ENCODE measurements at regions not wholly inside any gene's neighbourhood (a gene's known extent, or its start where the extent isn't known, plus 50 kb on each side); places are given as distances from the start of the nearest gene placed in this dataset.

- DNase-seq: no peak
These were observed 477.8 kb upstream of the DCC start for GRCh38 chr18:51862051-51862715.

DNA sequence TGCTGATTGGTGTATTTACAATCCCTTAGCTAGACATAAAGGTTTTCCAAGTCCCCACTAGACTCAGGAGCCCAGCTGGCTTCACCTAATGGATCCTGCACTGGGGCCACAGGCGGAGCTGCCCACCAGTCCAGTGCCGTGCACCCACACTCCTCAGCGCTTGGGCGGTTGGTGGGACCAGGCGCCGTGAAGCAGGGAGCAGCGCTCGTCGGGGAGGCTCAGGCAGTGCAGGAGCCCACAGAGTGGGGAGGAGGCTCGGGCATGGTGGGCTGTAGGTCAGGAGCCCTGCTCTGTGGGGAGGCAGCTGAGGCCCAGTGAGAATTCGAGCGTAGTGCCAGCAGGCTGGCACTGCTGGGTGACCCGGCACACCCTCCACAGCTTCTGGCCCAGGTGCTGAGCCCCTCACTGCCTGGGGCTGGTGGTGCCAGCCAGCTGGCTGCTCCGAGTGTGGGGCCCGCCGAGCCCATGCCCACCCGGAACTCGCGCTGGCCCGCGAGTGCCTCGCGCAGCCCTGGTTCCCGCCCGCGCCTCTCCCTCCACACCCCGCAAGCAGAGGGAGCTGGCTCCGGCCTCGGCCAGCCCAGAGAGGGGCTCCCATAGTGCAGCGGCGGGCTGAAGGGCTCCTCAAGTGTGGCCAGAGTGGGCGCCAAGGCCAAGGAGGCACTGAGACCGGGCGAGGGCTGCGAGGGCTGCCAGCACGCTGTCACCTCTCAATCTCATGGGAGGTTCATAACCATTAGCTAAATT, 475.6 kb upstream of the DCC start:
- no peak for DNase-seq

GRCh38 chr18:51865538-51865937, 474.5 kb upstream of the DCC start:
- no peak for DNase-seq

DNA sequence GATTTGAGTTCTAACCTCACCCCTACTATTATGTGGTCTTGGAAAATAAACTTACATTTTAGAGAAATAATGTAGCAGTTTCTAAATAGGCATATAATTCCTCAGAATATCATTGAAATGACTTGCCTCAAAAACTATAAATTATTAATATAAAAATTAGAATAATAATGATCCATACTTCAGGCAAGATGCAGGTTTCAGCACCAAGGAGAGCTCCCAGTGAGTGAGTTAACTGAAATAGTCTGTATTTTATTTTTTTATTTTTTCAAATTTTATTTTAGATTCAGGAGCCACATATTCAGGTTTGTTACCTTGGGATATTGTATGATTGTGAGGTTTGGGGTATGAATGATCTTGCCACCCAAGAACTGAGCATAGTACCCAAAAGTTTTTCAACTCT, 472.2 kb upstream of the DCC start:
- peak; percentile 1 for DNase-seq

- DNase-seq: no peak
These were observed 461.3 kb upstream of the DCC start for GRCh38 chr18:51878724-51879123.

DNA sequence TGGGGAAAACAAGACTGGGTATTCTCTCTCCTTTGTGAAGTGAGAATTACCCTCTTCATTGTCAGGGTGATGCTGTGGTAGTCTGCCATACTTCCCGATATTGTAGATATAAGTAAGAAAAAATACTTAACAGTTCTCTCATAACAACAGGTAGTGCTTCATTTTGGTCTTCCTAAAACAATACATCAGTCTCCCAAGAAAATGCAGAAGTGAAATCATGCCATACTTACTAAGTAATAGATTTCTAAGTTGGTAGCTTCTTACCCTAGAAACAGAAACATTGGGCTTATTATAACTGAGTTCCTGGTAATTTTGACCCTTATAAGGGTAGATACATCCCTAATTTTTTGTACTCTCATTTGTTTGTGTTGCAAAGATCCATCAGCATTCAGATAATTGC, 460.7 kb upstream of the DCC start:
- no peak for DNase-seq

DNA sequence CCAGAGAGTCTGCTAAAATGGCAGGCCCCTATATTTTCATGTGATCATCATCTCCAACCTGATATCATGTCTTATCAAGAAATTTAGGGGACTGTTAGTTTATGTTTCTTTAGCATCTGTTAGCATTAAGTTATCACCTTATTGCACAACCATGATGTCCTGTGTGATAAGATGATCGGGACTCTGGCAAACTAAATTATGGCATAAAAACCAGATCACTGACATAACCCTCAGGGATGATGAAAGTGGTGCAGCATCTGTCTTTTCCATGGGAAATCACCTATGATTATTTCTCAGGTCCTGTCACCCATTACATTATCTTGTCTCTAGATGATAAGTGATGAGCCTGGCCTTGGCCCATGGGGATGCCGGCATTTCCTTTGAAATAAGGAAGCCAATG, 458.6 kb upstream of the DCC start:
- no peak for DNase-seq

- DNase-seq: no peak
These were observed 456.0 kb upstream of the DCC start for GRCh38 chr18:51884039-51884438.

DNA sequence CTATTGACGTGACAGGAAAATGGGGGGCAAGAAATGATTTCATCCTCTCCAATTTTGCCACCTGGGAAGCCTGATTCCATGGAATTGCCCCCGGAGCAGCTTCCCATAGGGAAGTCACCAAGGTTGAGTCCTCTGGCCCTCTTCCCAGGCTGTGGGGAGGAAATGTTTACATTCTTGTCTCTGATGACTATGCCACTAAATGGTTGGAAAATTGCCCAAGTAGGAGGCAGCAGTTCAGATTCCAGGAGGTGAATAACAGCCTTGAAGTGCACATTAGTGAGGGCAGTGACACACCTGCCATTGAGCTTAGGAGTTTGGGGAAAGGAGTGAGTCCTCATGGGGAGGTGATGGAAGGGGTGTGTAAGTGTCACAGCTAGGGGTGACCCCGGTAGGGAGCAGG, 449.2 kb upstream of the DCC start:
- no peak for DNase-seq

DNA sequence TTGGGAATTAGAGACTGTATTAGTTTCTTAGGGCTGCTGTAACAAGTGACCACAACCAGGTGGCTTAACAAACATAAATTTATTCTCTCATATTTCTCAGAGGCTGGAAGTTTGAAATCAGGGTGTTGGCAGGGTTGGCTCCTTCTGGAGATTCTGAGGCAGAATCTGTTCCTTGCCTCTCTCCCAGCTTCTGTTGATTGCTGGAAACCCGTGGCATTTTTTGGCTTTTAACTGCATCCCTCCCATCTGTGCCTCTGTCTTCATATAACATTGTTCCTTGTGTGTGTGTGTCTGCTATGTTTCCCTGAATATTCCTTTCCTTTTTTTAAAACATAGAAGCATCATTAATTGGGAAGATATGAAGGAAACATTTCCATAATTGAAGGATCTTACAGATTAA, 448.1 kb upstream of the DCC start:
- DNase-seq: no peak

DNA sequence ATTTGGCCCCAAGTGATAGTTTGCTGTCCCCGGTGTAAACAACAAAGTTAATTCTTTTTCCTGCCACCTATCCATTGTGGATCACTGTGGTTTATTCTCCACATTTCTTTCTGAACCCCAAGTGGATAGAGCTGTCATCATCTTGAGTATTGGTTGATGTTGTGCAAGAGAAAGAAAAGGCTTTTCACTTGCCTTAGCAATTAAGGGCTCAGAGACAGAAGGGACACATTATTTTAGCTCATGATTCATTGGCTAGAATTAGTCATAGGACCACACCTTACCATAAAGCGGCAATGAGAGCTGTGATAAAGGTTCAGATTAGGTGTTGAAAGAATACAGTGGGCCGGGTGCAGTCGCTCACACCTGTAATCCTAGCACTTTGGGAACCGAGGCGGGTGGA, 442.1 kb upstream of the DCC start:
- DNase-seq: no peak

DNA sequence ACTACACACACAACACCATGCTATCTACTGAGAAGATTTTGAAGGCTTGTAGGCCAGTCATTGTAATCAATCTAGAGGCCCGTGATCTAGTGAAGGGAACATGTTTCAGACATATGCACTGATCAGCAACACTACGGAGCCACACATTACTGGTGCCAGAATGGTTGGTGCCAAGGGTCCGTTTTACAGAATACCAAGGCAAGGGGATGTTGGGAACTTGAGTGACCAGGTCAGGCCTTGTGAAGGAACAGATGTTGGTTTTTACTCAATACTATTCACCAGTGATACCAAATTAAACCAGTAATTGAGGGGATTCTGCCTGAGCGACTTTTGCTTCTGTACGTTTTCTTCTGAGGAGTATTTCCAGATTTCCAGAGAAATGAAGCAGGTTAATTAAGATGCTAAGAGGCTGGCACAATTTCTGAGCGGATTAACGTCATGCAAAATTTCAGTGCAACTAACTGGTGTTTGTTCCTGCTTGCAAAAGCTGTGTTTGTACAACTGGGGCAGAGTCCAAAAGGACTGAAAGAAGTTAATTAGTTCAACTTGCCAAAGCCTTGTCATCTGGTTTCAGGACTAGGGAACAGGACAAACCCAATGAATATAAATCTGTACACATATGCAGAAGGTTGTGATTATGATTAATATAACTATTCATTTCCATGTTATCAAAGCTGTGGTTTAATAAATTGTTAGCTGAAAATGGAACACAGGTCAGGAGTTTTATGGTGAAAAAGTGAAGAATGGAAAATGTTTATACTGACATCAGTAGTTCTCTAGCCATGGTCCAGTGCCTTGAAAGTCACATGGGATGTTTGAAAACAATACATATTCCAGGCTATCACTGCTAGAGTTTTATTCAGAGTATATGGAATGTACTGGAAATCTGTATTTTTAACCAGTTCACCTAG, 432.1 kb upstream of the DCC start:
- no peak for DNase-seq

- no peak for DNase-seq
These were observed 431.4 kb upstream of the DCC start for GRCh38 chr18:51908598-51908944.

- no peak for DNase-seq
These were observed 428.4 kb upstream of the DCC start for GRCh38 chr18:51911584-51911983.

GRCh38 chr18:51912381-51912780, 427.6 kb upstream of the DCC start:
- no peak for DNase-seq

GRCh38 chr18:51915176-51915575, 424.8 kb upstream of the DCC start:
- DNase-seq: no peak

DNA sequence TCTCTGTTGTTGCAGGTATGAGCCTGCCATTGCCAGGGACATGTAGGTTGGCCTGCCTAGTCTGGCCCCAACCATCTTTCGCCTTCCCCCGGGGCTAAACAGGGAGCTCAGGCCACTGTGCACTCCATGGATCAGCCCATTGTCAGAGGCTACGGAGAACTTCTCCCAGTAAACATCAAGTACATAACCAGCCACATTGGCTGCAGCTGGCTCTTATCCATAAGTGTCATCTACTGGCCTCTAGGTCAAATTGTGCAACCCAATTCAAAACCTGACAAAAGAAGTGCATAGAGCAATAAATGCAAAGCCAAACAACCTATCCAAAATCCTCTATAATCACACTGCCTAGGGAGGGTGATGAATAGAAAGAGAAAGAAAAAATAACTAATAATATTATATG, 418.1 kb upstream of the DCC start:
- DNase-seq: no peak

- no peak for DNase-seq
These were observed 406.1 kb upstream of the DCC start for GRCh38 chr18:51933903-51934302.

DNA sequence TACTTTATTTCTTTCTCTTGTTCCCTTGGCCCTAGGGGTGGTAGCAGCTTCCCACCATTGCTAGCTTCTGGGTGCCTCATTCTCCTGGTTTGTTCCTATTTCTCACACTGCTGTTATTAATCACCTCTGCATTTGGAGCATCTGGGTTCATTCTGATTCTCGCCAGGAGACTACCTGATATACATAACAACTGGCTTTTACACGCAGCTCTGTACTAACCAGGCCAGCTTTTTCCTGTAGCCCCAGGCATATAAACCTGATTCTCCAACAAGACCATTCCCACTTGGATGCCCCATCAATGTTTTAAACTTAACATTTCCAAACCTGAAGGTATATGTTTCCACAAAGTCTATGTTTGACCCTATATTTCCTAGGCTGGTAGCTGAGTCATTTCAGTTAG, 403.9 kb upstream of the DCC start:
- no peak for DNase-seq

DNA sequence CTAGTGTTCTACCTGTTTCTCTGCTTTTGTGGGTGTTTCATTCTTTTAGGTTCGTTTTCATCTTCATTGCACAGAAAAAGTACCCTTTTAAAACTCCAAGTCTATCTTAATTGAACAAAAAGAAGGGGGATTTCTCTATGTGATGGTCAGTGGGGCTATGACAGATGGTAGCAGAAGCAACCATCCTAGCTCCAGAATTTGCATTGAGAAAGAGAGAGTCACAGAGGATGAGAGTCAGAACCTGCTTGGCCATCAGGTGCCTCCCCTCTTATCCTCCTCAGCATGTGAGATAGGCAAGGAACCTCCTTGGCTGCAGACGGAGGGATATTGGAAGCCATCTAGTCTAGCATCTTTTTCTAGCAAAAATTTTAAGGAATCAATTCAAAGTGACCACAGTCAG, 398.0 kb upstream of the DCC start:
- no peak for DNase-seq

DNA sequence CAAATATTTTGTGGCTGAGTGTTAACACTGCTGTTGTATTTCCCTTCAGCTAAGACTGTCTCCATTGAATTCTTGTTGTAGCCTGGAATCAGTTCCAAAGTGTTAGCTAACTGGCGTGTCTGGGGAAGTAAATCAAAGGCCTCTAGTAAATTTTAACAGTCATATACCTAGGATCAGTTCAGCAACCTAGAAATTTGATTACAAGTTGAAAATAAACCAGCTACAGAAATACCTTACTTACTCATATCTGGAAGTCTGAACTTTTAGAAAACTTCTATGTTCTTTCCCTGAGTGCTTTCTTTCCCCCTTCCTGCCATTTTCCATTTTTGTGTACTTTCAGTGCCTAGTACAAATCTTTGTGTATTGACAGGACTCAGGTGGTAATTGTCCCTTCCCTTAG, 396.7 kb upstream of the DCC start:
- DNase-seq: no peak

GRCh38 chr18:51946946-51947345, 393.1 kb upstream of the DCC start:
- DNase-seq: no peak

DNA sequence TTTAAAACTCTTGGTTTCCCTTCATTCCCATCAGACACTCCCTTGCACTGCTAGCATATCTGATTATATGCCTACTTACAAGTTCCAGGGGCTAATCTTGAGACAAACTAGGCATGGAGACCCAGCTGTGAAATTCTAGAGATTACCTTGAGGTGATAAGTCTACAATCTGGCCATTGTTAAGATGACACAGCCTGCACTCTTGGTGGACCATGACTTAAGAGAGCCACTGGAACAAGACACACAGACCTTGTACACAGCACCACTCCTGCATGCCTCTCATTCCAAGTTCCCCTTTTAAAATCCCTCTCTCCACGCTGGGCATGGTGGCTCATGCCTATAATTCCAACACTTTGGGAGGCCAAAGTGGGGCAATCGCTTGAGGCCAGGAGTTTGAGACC, 387.2 kb upstream of the DCC start:
- DNase-seq: no peak

DNA sequence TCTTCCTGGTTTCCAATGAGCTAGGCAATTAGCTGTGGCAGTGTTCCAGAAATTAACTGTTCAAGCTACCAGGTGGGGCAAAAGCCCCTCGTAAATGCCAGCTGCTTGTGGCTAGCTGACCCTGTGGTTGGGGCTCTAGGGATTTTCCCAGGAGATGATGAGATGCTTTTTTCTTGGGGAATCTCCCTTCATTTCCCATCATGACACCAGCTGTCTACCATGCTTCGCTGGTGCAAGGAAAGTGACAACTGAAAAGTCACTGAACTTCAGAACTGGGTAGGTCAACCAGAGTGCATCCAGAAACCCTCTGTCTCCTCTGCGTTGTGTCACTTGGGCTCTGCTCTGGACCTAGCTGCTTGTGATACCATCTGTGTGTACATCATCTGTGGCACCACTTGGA, 386.5 kb upstream of the DCC start:
- no peak for DNase-seq
